PFSK-1 (cell line): ENCODE measurements at regions not wholly inside any gene's neighbourhood (a gene's known extent, or its start where the extent isn't known, plus 50 kb on each side); places are given as distances from the start of the nearest gene placed in this dataset.

Experiments
- FOXP2 ChIP-seq: optimal IDR thresholded peaks from 2 replicates; pipeline ENCODE3; 2011; ENCODE audit warnings: borderline replicate concordance, control low read depth, inconsistent platforms; ENCODE audit not compliant: insufficient read depth; ENCODE audit errors: extremely low read length, extremely low read depth
- POLR2AphosphoS5 ChIP-seq: IDR thresholded peaks from 2 replicates; pipeline ENCODE4 v1.6.1; 2012; ENCODE audit warnings: low read depth, mild to moderate bottlenecking, control low read depth, low read length, moderate library complexity
- REST ChIP-seq, 2 experiments: IDR thresholded peaks; 2 replicates each; pipeline versions ENCODE4 v1.6.1 to v1.8.0; 2011 to 2012; ENCODE audit warnings: low read depth in 2 of 2, low read length in 2 of 2, control low read depth in 1 of 2, inconsistent platforms in 1 of 2, mild to moderate bottlenecking in 1 of 2, moderate library complexity in 1 of 2; ENCODE audit not compliant: insufficient read depth in 1 of 2
- SIN3A ChIP-seq: IDR thresholded peaks from 2 replicates; pipeline ENCODE4 v1.6.1; 2012; ENCODE audit warnings: mild to moderate bottlenecking, low read length, moderate library complexity, borderline replicate concordance; ENCODE audit not compliant: insufficient read depth
- TAF1 ChIP-seq: IDR thresholded peaks from 2 replicates; pipeline ENCODE4 v1.6.1; 2012; ENCODE audit warnings: low read length, control low read depth, borderline replicate concordance; ENCODE audit not compliant: insufficient read depth

GRCh38 chr4:180766944-180767729 lies 1476.1 kb upstream of the TENM3 start:
- TF ChIP-seq SIN3A: no peak
- TF ChIP-seq FOXP2: no peak
- TF ChIP-seq REST (IDR thresholded peaks at IDR 0.05; ENCODE audit: insufficient read depth in 1 of 2, low read depth in 2 of 2, low read length in 2 of 2): no peak
- no peak for TF ChIP-seq TAF1
- TF ChIP-seq POLR2AphosphoS5: no peak

GRCh38 chr4:180768610-180769009 lies 1474.6 kb upstream of the TENM3 start:
- TF ChIP-seq FOXP2 (no peak), REST (IDR thresholded peaks at IDR 0.05; ENCODE audit: insufficient read depth in 1 of 2, low read depth in 2 of 2, low read length in 2 of 2) (no peak), POLR2AphosphoS5 (no peak), TAF1 (no peak), SIN3A (no peak)

GRCh38 chr4:180769791-180770190 lies 1473.4 kb upstream of the TENM3 start:
- TF ChIP-seq REST (IDR thresholded peaks at IDR 0.05; ENCODE audit: insufficient read depth in 1 of 2, low read depth in 2 of 2, low read length in 2 of 2): no peak

- no peak for TF ChIP-seq SIN3A
- no peak for TF ChIP-seq TAF1
- TF ChIP-seq REST (IDR thresholded peaks at IDR 0.05; ENCODE audit: insufficient read depth in 1 of 2, low read depth in 2 of 2, low read length in 2 of 2): no peak
- TF ChIP-seq FOXP2: no peak
- no peak for TF ChIP-seq POLR2AphosphoS5
Observed at GRCh38 chr4:180770265-180770664, 1472.9 kb upstream of the TENM3 start.

GRCh38 chr4:180784940-180785339 lies 1458.3 kb upstream of the TENM3 start:
- TF ChIP-seq TAF1 (no peak), SIN3A (no peak), FOXP2 (no peak), POLR2AphosphoS5 (no peak), REST (IDR thresholded peaks at IDR 0.05; ENCODE audit: insufficient read depth in 1 of 2, low read depth in 2 of 2, low read length in 2 of 2) (no peak)
